K562 (cell line): ENCODE measurements at regions not wholly inside any gene's neighbourhood (a gene's known extent, or its start where the extent isn't known, plus 50 kb on each side); places are given as distances from the start of the nearest gene placed in this dataset.

Experiments
- ATAC-seq: fragments of 200-7000 bp; cut with Tn5 transposase; 3 replicates; pipeline ENCODE4 v1.9.1; 2020; ENCODE audit warnings: moderate library complexity
- BruUV-seq: library from RNA; stranded (reverse); fragments of 400-500 nt; replicated peaks from 2 replicates; lab custom pipeline; 2021; lab: Mats Ljungman, UMichigan
- CTCF ChIA-PET: fragments of 300-600 bp; formaldehyde crosslinking; extraction: SDS; loops from one replicate; lab custom pipeline; 2021; ENCODE audit warnings: low intra/inter-chr PET ratio; lab: Yijun Ruan, JAX
- POLR2A ChIA-PET: fragments of 300-600, 350-650 bp; sonication (Branson Sonifier 250); formaldehyde crosslinking; extraction: SDS; loops from one replicate; lab custom pipeline; 2021; ENCODE audit warnings: antibody characterized with exemption, inconsistent platforms; lab: Yijun Ruan, JAX
- DNase-seq, 4 experiments: peaks; one replicate each; pipeline versions ENCODE4 v3.0.0 to v3.0.0-alpha.2; 2011 to 2018; ENCODE audit warnings: low spot score in 3 of 4, mixed read lengths in 3 of 4; ENCODE audit errors: extremely low read depth in 1 of 4
- FAIRE-seq: peaks from 2 replicates; lab custom pipeline; 2011; peaks lifted over from hg19 to GRCh38; lab: Jason Lieb, UNC
- H2AFZ ChIP-seq: 2 replicates; pipeline ENCODE4 v1.6.0; 2011; ENCODE audit warnings: low read depth, low read length, control low read depth, inconsistent platforms
- H3K27ac ChIP-seq: fragments of 200-600 bp; 3 replicates; pipeline ENCODE4 v1.8.0; 2011; ENCODE audit warnings: low read depth, mild to moderate bottlenecking, control low read depth, inconsistent platforms, low read length, moderate library complexity, mixed read lengths; ENCODE audit errors: extremely low read depth
- H3K27me3 ChIP-seq, 2 experiments: fragments of 300-600 bp in 1 of 2; 2 replicates in 1 of 2; 3 replicates in 1 of 2; pipeline versions ENCODE4 v1.6.0 to v1.8.0; 2011; ENCODE audit warnings: inconsistent platforms in 2 of 2, low read length in 2 of 2, mild to moderate bottlenecking in 1 of 2, mixed read lengths in 1 of 2, moderate library complexity in 1 of 2; ENCODE audit not compliant: control insufficient read depth in 2 of 2, insufficient read depth in 2 of 2
- H3K36me3 ChIP-seq: fragments of 300-600 bp; 3 replicates; pipeline ENCODE4 v1.8.0; 2011; ENCODE audit warnings: mild to moderate bottlenecking, low read length, inconsistent platforms; ENCODE audit not compliant: control insufficient read depth, insufficient read depth
- H3K4me1 ChIP-seq, 2 experiments: fragments of 200-600 bp in 1 of 2; replicated peaks in 1 of 2; 2 replicates in 1 of 2; 3 replicates in 1 of 2; pipeline versions ENCODE4 v1.5.1 to v1.8.0; 2011; ENCODE audit warnings: inconsistent platforms in 2 of 2, low read length in 2 of 2, mild to moderate bottlenecking in 1 of 2, mixed read lengths in 1 of 2, moderate library complexity in 1 of 2; ENCODE audit not compliant: control insufficient read depth in 2 of 2, insufficient read depth in 2 of 2
- H3K4me2 ChIP-seq: 2 replicates; pipeline ENCODE4 v1.6.1; 2011; ENCODE audit warnings: low read length, control low read depth, inconsistent platforms, mixed read lengths; ENCODE audit not compliant: insufficient read depth
- H3K4me3 ChIP-seq: fragments of 200-600 bp; sonication (generic), shearing (Covaris generic); 2 replicates; pipeline ENCODE4 v1.5.1; 2016; ENCODE audit warnings: control low read depth, inconsistent platforms
- H3K79me2 ChIP-seq: fragments of 200-600 bp; 3 replicates; pipeline ENCODE4 v1.8.0; 2011; ENCODE audit warnings: low read length, inconsistent platforms; ENCODE audit not compliant: control insufficient read depth, insufficient read depth
- H3K9ac ChIP-seq, 2 experiments: 2 replicates each; pipeline versions ENCODE4 v1.6.0 to v1.6.1; 2011; ENCODE audit warnings: low read depth in 2 of 2, low read length in 2 of 2, control low read depth in 1 of 2, inconsistent platforms in 1 of 2, mild to moderate bottlenecking in 1 of 2, mixed read lengths in 1 of 2; ENCODE audit not compliant: insufficient read depth in 1 of 2
- H3K9me1 ChIP-seq: one replicate; pipeline ENCODE4 v1.6.0; 2011; ENCODE audit warnings: inconsistent platforms, mild to moderate bottlenecking, low read length, moderate library complexity; ENCODE audit not compliant: control insufficient read depth, insufficient read depth
- H3K9me3 ChIP-seq: replicated peaks from 2 replicates; pipeline ENCODE4 v1.5.1; 2011; ENCODE audit warnings: low read depth, low read length, inconsistent platforms; ENCODE audit not compliant: control insufficient read depth, insufficient read depth
- H4K20me1 ChIP-seq: replicated peaks from 2 replicates; pipeline ENCODE4 v1.6.1; 2011; ENCODE audit warnings: low read length, inconsistent platforms, mixed read lengths; ENCODE audit not compliant: control insufficient read depth, insufficient read depth
- ARID3B ChIP-seq: fragments of 250-450 bp; sonication (Bioruptor Pico); IDR thresholded peaks from 2 replicates; pipeline ENCODE4 v1.4.0; 2020; ENCODE audit warnings: borderline replicate concordance
- CXXC5 ChIP-seq: fragments of 250-450 bp; sonication (Bioruptor Pico); IDR thresholded peaks from 2 replicates; pipeline ENCODE4 v1.8.0; 2022; ENCODE audit warnings: inconsistent platforms, mild to moderate bottlenecking, moderate library complexity
- FOS ChIP-seq: IDR thresholded peaks from 3 replicates; pipeline ENCODE4 v1.6.1; 2011; ENCODE audit not compliant: insufficient read length; ENCODE audit errors: extremely low read depth
- GABPB1 ChIP-seq: sonication (generic); formaldehyde crosslinking; IDR thresholded peaks from 2 replicates; pipeline ENCODE4 v1.8.0; 2022; ENCODE audit warnings: mild to moderate bottlenecking, missing genetic modification reagents
- HDAC1 ChIP-seq, 2 experiments: fragments of 450-650 bp; IDR thresholded peaks; 2 replicates each; pipeline ENCODE4 v1.6.1; 2016 to 2017; ENCODE audit warnings: inconsistent platforms in 1 of 2, mild to moderate bottlenecking in 1 of 2, moderate library complexity in 1 of 2
- KLF6 ChIP-seq: fragments of 250-450 bp; sonication (Bioruptor Pico); IDR thresholded peaks from 2 replicates; pipeline ENCODE4 v1.4.0; 2020; ENCODE audit warnings: mild to moderate bottlenecking, moderate library complexity, borderline replicate concordance
- MTA2 ChIP-seq: fragments of 450-650 bp; IDR thresholded peaks from 2 replicates; pipeline ENCODE4 v1.6.1; 2016; ENCODE audit warnings: low read depth
- RERE ChIP-seq: sonication (generic); formaldehyde crosslinking; IDR thresholded peaks from 2 replicates; pipeline ENCODE4 v1.8.0; 2023; ENCODE audit warnings: missing genetic modification reagents, mild to moderate bottlenecking, borderline replicate concordance
- THAP12 ChIP-seq: fragments of 250-450 bp; sonication (Bioruptor Pico); IDR thresholded peaks from 2 replicates; pipeline ENCODE4 v1.9.0; 2021; ENCODE audit warnings: mild to moderate bottlenecking, inconsistent platforms
- WGBS: fragments of 100-300 bp; shearing (Covaris generic); methylation state at CpG from one replicate; pipeline ENCODE4 v1.1.6; 2016; ENCODE audit warnings: low coverage, mixed read lengths; ENCODE audit not compliant: insufficient coverage; ENCODE audit errors: missing lambda C conversion rate; 5-methylcytosine and 5-hydroxymethylcytosine counted together
- in situ Hi-C: fragments of 300-500 bp; cut with MboI; formaldehyde crosslinking; loops from 4 replicates; pipeline ENCODE4 v1.15.0; 2018; ENCODE audit warnings: inconsistent platforms, mixed read lengths
- intact Hi-C: fragments of 100-400 bp; cut with micrococcal nuclease; formaldehyde crosslinking; loops from 2 replicates; pipeline ENCODE4 v1.14.2; 2022

GRCh38 chr22:34113381-34113780 lies 193.1 kb upstream of the LARGE1 start (continued):
- TF ChIP-seq HDAC1 (IDR thresholded peaks at IDR 0.05) (no peak), CXXC5 (CRISPR knock-in tag) (no peak), FOS (no peak), THAP12 (no peak), ARID3B (CRISPR knock-in tag) (no peak), KLF6 (no peak), GABPB1 (CRISPR knock-in tag) (no peak)

GRCh38 chr22:34114406-34114805 lies 194.1 kb upstream of the LARGE1 start:
- in situ Hi-C loops (no loop called here), intact Hi-C loops (no loop called here)
- TF ChIP-seq RERE (CRISPR knock-in tag): no peak
- no peak for TF ChIP-seq MTA2
- ATAC-seq: no peak
- Histone ChIP-seq H3K9me1 (no peaks in the 10 kb centered on the region), H3K27ac (no peak overlapping the region), H3K4me3 (no peak overlapping the region), H3K27me3 (no peaks in the 10 kb centered on the region), H3K36me3 (no peaks in the 10 kb centered on the region), H3K9ac (no peak overlapping the region), H3K9me3 (no peaks in the 10 kb centered on the region), H2AFZ (no peak overlapping the region), H3K4me1 (no peaks in the 10 kb centered on the region), H4K20me1 (no peaks in the 10 kb centered on the region), H3K79me2 (no peaks in the 10 kb centered on the region), H3K4me2 (no peak overlapping the region)
- DNase-seq: no peak
- ChIA-PET POLR2A (no interaction called here), CTCF (no interaction called here)
- no TSS peak for BruUV-seq
- WGBS: 0% methylated on average over 2 of the region's 2 CpGs
- FAIRE-seq: no peak
